Occipital lobe (tissue), 1 donor: ENCODE measurements at regions not wholly inside any gene's neighbourhood (a gene's known extent, or its start where the extent isn't known, plus 50 kb on each side); places are given as distances from the start of the nearest gene placed in this dataset.
"Not testable (repeated sequence)": the region's sequence is repeated elsewhere in the genome, so short reads cannot be mapped to it uniquely, and the experiment has no call there.

Source experiments
- DNase-seq: peaks from one replicate; lab custom pipeline; 2025; lab: John Stamatoyannopoulos, UW

DNA sequence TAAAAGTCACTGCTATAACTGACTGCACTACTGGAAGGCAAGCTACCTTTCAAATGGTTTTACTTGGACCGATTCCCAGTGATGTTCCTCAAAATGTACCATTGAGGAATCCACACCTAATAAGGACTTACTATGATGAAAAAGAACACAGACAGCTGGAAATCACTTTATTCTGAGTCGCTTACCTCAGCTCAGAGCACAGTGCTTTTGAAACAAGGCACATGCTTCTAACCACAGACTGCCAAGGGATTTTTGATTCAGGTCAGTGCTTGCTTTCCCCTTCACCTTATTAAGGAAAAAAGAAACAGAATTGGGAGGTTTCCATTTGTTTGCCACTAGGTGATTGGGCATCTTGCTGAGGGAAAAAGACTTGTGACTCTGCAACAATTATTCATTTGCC, 707.5 kb upstream of the FSHR start:
- no peak for DNase-seq

GRCh38 chr2:49860834-49861233, 706.5 kb upstream of the FSHR start:
- no peak for DNase-seq

GRCh38 chr2:49860170-49860569, 705.9 kb upstream of the FSHR start:
- DNase-seq = no peak

DNA sequence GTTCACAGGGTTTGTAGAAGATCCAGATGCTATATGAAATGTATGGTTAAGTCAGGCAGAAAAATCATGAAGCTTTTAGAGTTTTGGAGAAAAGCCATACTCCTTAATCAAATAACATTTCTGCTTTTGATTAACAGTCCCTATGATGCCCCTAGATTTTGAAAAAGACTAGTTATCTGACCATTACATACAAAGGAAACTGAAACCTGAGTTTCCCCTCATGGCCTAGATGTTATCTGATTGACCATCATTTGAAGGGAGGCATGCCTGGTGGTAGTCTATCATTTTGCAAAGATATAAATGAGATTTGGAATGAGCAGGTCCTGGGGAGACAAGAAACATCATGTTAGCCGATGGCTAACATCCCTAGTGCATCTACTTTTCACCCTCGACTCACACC, 704.3 kb upstream of the FSHR start:
- no peak for DNase-seq

- DNase-seq = no peak
Observed at GRCh38 chr2:49858113-49858490, 703.8 kb upstream of the FSHR start.

DNA sequence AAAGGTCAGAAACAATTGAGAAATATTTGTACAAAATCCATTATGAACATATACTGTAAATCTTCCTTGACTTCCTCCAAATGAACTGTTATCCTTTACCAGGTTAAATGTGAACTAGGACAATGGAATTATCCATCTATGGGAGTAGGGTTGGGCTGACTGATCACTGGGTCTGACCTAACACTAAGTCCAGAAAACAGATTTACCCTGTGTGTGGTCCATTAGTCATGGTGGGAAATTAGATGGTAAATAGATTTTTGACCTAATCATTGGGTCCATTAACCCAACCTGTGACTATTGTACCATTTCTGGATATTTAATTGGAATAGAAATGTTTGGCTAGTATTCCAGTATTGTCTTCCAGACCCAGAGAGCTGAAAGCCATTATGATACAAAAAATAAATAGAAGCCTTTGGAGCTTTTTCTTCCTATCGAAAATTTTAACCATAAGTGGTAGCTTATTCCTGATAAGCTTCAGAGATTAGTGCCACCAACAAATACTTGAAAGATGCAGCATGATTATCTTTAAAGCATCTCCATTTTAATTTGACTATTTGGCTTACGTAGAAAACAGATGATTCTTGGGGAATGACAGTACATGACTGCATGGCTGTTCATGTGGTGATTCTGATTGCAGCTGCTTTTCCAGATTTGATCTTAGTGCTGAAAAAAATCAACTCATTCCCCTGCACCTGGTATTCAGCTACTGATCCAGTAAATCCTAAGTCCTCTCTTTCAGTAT, 703.2 kb upstream of the FSHR start:
- no peak for DNase-seq

- DNase-seq = no peak
Observed at GRCh38 chr2:49845671-49846070, 691.4 kb upstream of the FSHR start.

DNA sequence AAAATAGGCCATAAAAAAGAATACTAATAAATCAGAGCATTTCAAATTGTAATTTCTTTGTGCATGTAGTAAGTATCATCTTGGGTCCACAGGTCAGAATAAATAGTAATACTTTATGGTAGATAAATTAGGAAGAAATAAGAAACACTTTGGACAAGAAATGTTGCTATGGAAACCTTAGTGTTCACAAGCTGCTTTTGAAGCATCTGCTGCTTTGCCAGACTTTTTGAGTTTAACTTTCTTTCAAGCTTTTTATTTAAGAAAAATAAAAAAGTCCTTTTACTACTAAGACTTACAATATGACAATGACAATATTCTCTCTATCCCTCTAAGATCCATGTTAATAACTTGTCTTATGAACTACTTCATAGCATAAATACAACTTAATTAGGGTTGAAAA, 690.7 kb upstream of the FSHR start:
- no peak for DNase-seq

DNA sequence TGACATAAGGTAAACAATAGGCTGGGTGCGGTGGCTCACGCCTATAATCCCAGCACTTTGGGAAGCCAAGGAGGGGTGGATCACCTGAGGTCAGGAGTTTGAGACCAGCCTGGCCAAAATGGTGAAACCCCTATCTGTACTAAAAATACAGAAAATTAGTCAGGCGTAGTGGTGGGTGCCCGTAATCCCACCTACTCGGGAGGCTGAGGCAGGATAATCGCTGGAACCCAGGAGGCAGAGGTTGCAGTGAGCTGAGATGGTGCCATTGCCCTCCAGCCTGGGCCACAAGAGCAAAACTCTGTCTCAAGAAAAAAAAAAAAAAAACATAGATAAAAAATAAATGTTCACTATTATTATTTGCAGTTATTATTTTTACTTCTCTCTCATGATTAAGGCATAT, 689.8 kb upstream of the FSHR start:
- not testable (repeated sequence) for DNase-seq

GRCh38 chr2:49843314-49843713, 689.0 kb upstream of the FSHR start:
- DNase-seq = no peak

- no peak for DNase-seq
Observed at GRCh38 chr2:49840428-49840975, 686.2 kb upstream of the FSHR start.

DNA sequence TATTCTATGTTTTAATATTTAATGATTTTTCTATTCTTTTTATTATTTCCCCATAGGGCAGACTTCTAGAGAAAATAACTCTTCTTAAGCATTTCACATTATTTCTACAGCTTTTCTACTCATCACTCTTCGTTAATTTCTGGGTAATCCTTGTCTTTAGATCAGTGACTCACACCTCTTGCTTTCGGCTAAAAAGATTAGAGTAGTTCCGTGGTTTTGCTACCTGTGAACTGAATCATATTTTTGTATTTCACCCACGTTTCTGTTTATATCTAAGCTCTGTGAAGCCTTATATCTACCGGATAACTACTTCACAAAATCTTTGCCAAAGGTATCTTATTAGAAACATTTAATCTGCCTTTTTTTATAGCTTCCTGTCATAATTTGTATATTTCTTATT, 685.5 kb upstream of the FSHR start:
- no peak for DNase-seq

GRCh38 chr2:49837561-49838293, 683.4 kb upstream of the FSHR start:
- DNase-seq = no peak

DNA sequence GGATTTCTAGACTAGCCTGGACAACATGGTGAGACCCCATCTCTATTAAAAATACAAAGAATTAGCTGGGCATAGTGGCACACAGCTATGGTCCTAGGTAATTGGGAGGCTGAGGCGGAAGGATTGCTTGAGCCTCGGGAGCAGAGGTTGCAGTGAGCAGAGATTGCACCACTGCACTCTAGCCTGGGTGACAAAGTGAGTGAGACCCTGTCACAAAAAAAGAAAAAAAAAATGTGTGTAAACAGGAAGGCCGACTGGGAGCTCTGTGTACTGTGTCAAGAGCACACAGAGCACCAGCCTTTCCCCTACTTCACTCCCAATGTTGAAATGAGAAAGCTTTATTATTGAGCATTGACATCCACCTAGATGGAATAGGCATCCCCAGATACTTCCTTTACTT, 681.7 kb upstream of the FSHR start:
- DNase-seq = no peak

- no peak for DNase-seq
Observed at GRCh38 chr2:49834433-49834832, 680.1 kb upstream of the FSHR start.

DNA sequence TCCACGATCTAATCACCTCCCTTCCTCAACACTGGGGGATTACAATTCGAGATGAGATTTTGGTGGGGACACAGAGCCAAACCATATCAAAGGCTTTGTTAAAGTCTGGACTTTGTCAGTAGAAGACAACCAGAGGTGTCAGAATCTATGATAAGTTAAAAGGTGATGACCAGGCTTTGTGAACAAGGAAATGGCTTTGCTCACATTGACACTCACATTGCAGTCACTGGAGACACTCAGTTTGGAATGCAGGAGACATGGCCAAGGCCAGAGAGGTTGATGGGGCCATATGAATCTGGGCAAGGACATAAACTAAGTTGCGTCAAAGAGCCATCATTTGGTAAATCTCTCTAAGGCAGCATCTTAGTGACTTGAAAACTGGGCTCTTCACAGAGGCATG, 678.2 kb upstream of the FSHR start:
- no peak for DNase-seq

DNA sequence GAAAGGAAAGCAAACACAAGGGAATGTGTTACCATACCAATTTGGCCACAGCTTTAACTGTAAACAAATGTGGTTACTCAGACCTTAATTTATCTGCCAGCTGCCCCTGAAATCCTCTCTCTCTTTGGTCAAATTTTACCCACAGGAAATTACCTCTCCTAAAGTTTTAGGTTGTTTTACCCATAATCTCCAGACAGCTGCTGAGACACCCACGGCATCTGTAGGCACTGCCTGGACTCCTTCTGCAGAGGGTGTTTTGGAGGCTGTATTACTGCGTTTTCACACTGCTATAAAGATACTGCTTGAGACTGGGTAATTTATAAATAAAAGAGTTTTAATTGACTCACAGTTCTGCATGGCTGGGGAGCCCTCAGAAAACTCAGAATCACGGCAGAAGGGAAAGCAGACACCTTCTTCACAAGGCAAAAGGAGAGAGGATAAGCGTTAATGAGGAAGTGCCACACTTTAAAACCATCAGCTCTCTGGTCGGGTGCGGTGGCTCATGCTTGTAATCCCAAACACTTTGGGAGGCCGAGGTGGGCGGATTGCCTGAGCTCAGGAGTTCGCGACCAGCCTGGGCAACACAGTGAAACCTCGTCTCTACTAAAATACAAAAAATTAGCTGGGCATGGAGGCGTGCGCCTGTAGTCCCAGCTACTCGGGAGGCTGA, 677.5 kb upstream of the FSHR start:
- peak; percentile 12 for DNase-seq

DNA sequence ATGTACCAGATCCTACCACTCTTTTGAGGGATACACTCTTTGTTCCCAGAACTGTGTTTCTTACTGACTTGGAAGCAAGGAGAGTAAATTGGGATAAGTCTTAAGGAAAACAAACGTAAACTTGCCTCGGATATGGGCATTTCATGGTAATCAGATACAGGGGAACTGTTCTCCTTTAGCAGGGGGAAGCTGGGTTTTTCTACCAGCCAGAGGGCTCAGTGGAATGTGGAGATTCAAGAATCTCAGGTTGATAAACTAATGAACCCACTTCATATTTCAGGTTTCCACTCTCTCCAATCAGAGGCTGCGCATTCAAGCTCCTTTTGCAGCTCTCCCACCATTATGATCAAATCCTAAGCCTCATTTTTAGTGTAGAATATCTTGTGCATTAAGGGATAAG, 676.5 kb upstream of the FSHR start:
- DNase-seq = no peak

DNA sequence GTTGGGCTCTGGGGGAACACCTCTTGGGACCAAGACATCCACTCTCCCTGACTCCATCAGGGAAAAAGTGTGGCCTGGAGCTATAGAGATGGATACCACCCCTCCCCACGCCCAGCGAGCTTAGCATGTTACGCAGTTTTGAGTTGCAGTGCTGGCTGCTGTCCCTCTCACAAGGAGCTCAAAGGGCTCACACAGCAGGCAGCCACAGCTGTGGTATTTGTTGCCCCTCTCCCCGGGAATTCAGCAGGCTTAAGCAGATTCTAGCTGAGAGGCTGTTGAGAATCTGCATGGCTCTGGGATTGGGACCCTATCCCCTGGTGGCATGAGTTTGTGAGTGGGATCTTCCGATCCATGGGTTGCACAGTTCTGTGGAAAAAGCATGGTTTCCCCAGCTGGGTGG, 673.1 kb upstream of the FSHR start:
- no peak for DNase-seq

DNA sequence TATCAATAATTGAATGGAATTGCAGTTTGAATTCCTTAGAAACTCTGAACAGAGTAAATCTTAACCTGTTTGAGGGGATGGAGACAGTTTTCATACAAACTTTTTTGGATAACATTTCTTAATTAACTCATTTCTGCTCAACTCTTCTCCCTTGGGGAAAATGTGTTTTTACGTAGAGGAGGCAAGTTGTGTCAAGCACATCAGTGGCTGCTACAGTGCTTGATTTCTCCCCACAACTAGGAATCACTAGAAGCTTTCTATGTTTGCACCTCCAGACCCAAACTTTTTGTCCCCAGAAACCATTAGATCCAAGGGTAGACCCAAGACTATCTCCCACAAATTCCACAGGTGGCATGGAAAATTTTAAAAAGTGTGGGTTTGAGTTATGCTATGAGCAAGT, 658.9 kb upstream of the FSHR start:
- DNase-seq = no peak

DNA sequence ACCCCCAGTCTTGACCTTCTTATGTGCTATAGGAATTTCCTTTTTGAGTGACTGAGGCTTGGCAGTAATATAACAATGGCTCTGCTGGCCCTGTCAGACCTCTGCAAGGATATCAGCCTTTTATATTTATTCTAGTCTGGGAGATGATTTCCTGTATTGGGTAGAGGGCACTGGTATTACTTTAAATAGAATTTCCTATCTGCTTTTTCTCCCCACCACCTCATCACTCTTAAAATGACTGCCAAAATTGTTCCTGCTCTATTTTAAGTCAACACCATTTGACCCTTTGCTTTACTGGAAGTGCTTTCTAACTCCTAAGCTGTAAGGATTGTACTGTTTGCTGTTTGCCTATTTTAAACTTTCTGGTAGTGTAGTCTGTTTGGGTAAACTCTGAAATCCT, 658.4 kb upstream of the FSHR start:
- DNase-seq = no peak

DNA sequence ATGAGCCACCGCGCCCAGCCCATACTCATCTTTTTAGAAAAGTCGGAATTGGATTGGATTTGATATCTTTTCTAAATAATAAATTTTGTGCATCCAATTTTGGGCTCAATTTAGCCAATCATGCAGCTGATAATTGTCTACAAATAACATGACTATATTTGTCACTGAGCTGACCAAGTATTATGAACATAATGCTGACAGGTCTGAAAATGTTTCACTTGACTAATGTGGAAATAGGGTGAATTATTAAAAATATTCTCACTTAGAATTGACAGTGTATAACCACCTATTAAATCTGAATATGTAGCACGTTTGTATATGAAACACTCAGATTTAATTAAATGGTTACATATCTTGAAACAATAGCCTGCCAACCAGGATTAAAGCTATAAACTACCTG, 657.2 kb upstream of the FSHR start:
- DNase-seq = no peak

- DNase-seq = no peak
Observed at GRCh38 chr2:49807689-49808088, 653.4 kb upstream of the FSHR start.
